ENCODE measurements at regions not wholly inside any gene's neighbourhood (a gene's known extent, or its start where the extent isn't known, plus 50 kb on each side); places are given as distances from the start of the nearest gene placed in this dataset.

GRCh38 chr16:65916995-65917394 is 449.5 kb upstream of the CDH5 start:
- TF ChIP-seq CTCF (IDR thresholded peaks at IDR 0.05; ENCODE audit: low read depth, low read length) = no peak
- H3K4me3 ChIP-seq (replicated peaks in 1 of 2; ENCODE audit: low read depth in 2 of 2, low read length in 2 of 2) = no peak overlapping the region
- DNase-seq (ENCODE audit: low read depth in 2 of 2) = no peak

GRCh38 chr16:65910291-65910690 is 456.2 kb upstream of the CDH5 start:
- DNase-seq (ENCODE audit: low read depth in 2 of 2) = no peak
- no peak for TF ChIP-seq CTCF (IDR thresholded peaks at IDR 0.05; ENCODE audit: low read depth, low read length)
- no peak overlapping the region for H3K4me3 ChIP-seq (replicated peaks in 1 of 2; ENCODE audit: low read depth in 2 of 2, low read length in 2 of 2)

- no peak overlapping the region for H3K4me3 ChIP-seq (replicated peaks in 1 of 2; ENCODE audit: low read depth in 2 of 2, low read length in 2 of 2)
- no peak for TF ChIP-seq CTCF (IDR thresholded peaks at IDR 0.05; ENCODE audit: low read depth, low read length)
- DNase-seq (ENCODE audit: low read depth in 2 of 2) = peak in 1 of 2 donors; percentile 36
These were observed 457.0 kb upstream of the CDH5 start for GRCh38 chr16:65909310-65910050.

GRCh38 chr16:65908568-65908967 is 457.9 kb upstream of the CDH5 start:
- no peak overlapping the region for H3K4me3 ChIP-seq (replicated peaks in 1 of 2; ENCODE audit: low read depth in 2 of 2, low read length in 2 of 2)
- DNase-seq (ENCODE audit: low read depth in 2 of 2) = no peak
- TF ChIP-seq CTCF (IDR thresholded peaks at IDR 0.05; ENCODE audit: low read depth, low read length) = no peak

- TF ChIP-seq CTCF (IDR thresholded peaks at IDR 0.05; ENCODE audit: low read depth, low read length) = no peak
- no peak overlapping the region for H3K4me3 ChIP-seq (replicated peaks in 1 of 2; ENCODE audit: low read depth in 2 of 2, low read length in 2 of 2)
- no peak for DNase-seq (ENCODE audit: low read depth in 2 of 2)
These were observed 461.2 kb upstream of the CDH5 start for GRCh38 chr16:65905331-65905730.

GRCh38 chr16:65896448-65897153 is 469.9 kb upstream of the CDH5 start:
- no peak for TF ChIP-seq CTCF (IDR thresholded peaks at IDR 0.05; ENCODE audit: low read depth, low read length)
- DNase-seq (ENCODE audit: low read depth in 2 of 2) = no peak
- no peak overlapping the region for H3K4me3 ChIP-seq (replicated peaks in 1 of 2; ENCODE audit: low read depth in 2 of 2, low read length in 2 of 2)

All from cardiac fibroblast (primary cell).